Parathyroid adenoma (tissue), 2 donors: ENCODE measurements at regions not wholly inside any gene's neighbourhood (a gene's known extent, or its start where the extent isn't known, plus 50 kb on each side); places are given as distances from the start of the nearest gene placed in this dataset.

Experiments used
- H2AFZ ChIP-seq: fragments of 300-600 bp; sonication (generic); one replicate; pipeline ENCODE4 v1.7.0; 2017; ENCODE audit warnings: antibody characterized with exemption, mild to moderate bottlenecking
- H3K27ac ChIP-seq: fragments of 300-600 bp; sonication (generic); one replicate; pipeline ENCODE4 v1.7.0; 2017
- H3K27me3 ChIP-seq: fragments of 300-600 bp; sonication (generic); one replicate; pipeline ENCODE4 v1.7.0; 2017; ENCODE audit warnings: low read length; ENCODE audit not compliant: control insufficient read depth, insufficient read depth
- H3K36me3 ChIP-seq: fragments of 300-600 bp; sonication (generic); one replicate; pipeline ENCODE4 v1.7.0; 2017; ENCODE audit warnings: low read length; ENCODE audit not compliant: control insufficient read depth, insufficient read depth
- H3K4me1 ChIP-seq: fragments of 300-600 bp; sonication (generic); one replicate; pipeline ENCODE4 v1.7.0; 2017; ENCODE audit warnings: control low read depth
- H3K4me2 ChIP-seq: fragments of 300-600 bp; sonication (generic); one replicate; pipeline ENCODE4 v1.7.0; 2017; ENCODE audit warnings: low read length
- H3K4me3 ChIP-seq: fragments of 300-600 bp; sonication (generic); one replicate; pipeline ENCODE4 v1.7.0; 2017; ENCODE audit warnings: low read depth, low read length
- H3K79me2 ChIP-seq: fragments of 300-600 bp; sonication (generic); one replicate; pipeline ENCODE4 v1.7.0; 2017; ENCODE audit warnings: control low read depth
- H3K9ac ChIP-seq: fragments of 300-600 bp; sonication (generic); one replicate; pipeline ENCODE4 v1.7.0; 2017; ENCODE audit warnings: mild to moderate bottlenecking
- H3K9me3 ChIP-seq: fragments of 300-600 bp; sonication (generic); one replicate; pipeline ENCODE4 v1.7.0; 2017; ENCODE audit warnings: low read length; ENCODE audit not compliant: control insufficient read depth
- TF ChIP-seq, protein P1 (sequence below): fragments of 300-600 bp; sonication (generic); IDR thresholded peaks from one replicate; pipeline ENCODE4 v1.7.0; 2017; ENCODE audit warnings: antibody characterized with exemption, mild to moderate bottlenecking
- donor health status: primary hyperparathyroidism.

GRCh38 chr9:30773427-30773826 is 1611.0 kb upstream of the ACO1 start:
- H3K9ac ChIP-seq = no peak overlapping the region
- H3K27ac ChIP-seq = no peak overlapping the region
- H2AFZ ChIP-seq = no peak overlapping the region
- TF ChIP-seq, protein P1, sequence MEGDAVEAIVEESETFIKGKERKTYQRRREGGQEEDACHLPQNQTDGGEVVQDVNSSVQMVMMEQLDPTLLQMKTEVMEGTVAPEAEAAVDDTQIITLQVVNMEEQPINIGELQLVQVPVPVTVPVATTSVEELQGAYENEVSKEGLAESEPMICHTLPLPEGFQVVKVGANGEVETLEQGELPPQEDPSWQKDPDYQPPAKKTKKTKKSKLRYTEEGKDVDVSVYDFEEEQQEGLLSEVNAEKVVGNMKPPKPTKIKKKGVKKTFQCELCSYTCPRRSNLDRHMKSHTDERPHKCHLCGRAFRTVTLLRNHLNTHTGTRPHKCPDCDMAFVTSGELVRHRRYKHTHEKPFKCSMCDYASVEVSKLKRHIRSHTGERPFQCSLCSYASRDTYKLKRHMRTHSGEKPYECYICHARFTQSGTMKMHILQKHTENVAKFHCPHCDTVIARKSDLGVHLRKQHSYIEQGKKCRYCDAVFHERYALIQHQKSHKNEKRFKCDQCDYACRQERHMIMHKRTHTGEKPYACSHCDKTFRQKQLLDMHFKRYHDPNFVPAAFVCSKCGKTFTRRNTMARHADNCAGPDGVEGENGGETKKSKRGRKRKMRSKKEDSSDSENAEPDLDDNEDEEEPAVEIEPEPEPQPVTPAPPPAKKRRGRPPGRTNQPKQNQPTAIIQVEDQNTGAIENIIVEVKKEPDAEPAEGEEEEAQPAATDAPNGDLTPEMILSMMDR = no peak
- H3K27me3 ChIP-seq = no peaks in the 10 kb centered on the region
- no peak overlapping the region for H3K4me3 ChIP-seq
- no peaks in the 10 kb centered on the region for H3K9me3 ChIP-seq
- no peaks in the 10 kb centered on the region for H3K36me3 ChIP-seq
- no peak overlapping the region for H3K4me2 ChIP-seq
- no peaks in the 10 kb centered on the region for H3K79me2 ChIP-seq
- no peaks in the 10 kb centered on the region for H3K4me1 ChIP-seq

- H3K36me3 ChIP-seq = no peaks in the 10 kb centered on the region
- no peak overlapping the region for H2AFZ ChIP-seq
- no peaks in the 10 kb centered on the region for H3K79me2 ChIP-seq
- no peaks in the 10 kb centered on the region for H3K4me1 ChIP-seq
- H3K9ac ChIP-seq = no peak overlapping the region
- H3K9me3 ChIP-seq = no peaks in the 10 kb centered on the region
- H3K27me3 ChIP-seq = no peaks in the 10 kb centered on the region
- H3K27ac ChIP-seq = no peak overlapping the region
- TF ChIP-seq, protein P1 = no peak
- H3K4me2 ChIP-seq = no peak overlapping the region
- H3K4me3 ChIP-seq = no peak overlapping the region
Observed at GRCh38 chr9:30774326-30774725, 1610.1 kb upstream of the ACO1 start.

DNA sequence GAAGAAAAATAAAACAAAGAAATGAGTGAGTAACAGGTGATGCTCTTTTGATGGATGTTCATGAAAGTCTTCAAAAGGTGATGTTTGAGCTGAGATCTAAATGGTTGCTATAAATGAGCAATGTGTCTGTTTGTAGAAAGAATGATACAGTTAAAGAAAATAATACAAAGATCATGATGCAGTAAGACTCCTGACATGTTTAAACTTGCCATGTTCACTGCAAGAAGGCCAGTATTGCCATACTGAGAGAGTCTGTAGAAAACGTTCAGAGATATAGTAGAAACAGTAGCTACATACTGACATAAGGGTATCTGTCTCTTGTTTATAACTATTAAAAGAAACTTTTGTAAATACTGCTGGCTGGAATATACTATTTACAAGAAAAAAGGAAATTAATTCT is 1609.2 kb upstream of the ACO1 start:
- Histone ChIP-seq H2AFZ (no peak overlapping the region), H3K79me2 (no peaks in the 10 kb centered on the region), H3K4me1 (no peaks in the 10 kb centered on the region), H3K27me3 (no peaks in the 10 kb centered on the region), H3K27ac (no peak overlapping the region), H3K9me3 (no peaks in the 10 kb centered on the region), H3K4me2 (no peak overlapping the region), H3K9ac (no peak overlapping the region), H3K4me3 (no peak overlapping the region), H3K36me3 (no peaks in the 10 kb centered on the region)
- TF ChIP-seq, protein P1 = no peak

- Histone ChIP-seq H3K9me3 (no peaks in the 10 kb centered on the region), H3K4me1 (no peaks in the 10 kb centered on the region), H2AFZ (no peak overlapping the region), H3K27ac (no peak overlapping the region), H3K36me3 (no peaks in the 10 kb centered on the region), H3K27me3 (no peaks in the 10 kb centered on the region), H3K9ac (no peak overlapping the region), H3K79me2 (no peaks in the 10 kb centered on the region), H3K4me2 (no peak overlapping the region), H3K4me3 (no peak overlapping the region)
- TF ChIP-seq, protein P1 = no peak
Observed at GRCh38 chr9:30796764-30797163, 1587.7 kb upstream of the ACO1 start.

GRCh38 chr9:30799527-30800101 is 1584.8 kb upstream of the ACO1 start:
- H3K79me2 ChIP-seq = no peaks in the 10 kb centered on the region
- H3K9ac ChIP-seq = no peak overlapping the region
- TF ChIP-seq, protein P1 = no peak

More at GRCh38 chr9:30799527-30800101, 1584.8 kb upstream of the ACO1 start:
- no peaks in the 10 kb centered on the region for H3K27me3 ChIP-seq
- H3K4me2 ChIP-seq = no peak overlapping the region
- no peaks in the 10 kb centered on the region for H3K36me3 ChIP-seq
- no peak overlapping the region for H2AFZ ChIP-seq
- H3K4me1 ChIP-seq = no peaks in the 10 kb centered on the region
- H3K4me3 ChIP-seq = no peak overlapping the region
- H3K9me3 ChIP-seq = no peaks in the 10 kb centered on the region
- no peak overlapping the region for H3K27ac ChIP-seq
